ENCODE measurements at regions not wholly inside any gene's neighbourhood (a gene's known extent, or its start where the extent isn't known, plus 50 kb on each side); places are given as distances from the start of the nearest gene placed in this dataset.

DNA sequence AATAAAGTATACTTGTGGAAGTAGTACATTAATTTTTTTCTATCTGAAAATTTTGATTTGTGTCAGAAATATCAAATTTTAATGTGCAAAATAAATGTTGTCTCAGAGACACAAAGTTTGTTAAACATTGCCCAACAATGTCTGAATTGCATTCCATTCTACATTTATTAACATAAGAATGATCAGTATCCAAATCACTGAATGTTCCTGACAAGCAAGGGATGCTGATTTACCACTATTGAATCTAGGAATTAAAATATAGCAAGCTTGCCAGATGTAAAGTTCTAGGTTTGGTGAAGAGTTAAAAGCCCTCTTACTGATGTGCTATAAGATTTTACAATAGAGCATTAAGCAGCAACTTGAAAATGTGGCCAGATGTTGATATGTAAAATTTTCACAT is 489.2 kb upstream of the CTSO start:
- no peak for DNase-seq (ENCODE audit: low spot score)
- Mint-ChIP-seq H3K4me3 (ENCODE audit: unreplicated experiment) (no peak overlapping the region), H3K4me1 (ENCODE audit: low read depth) (no peaks in the 10 kb centered on the region), H3K36me3 (ENCODE audit: low read depth) (no peaks in the 10 kb centered on the region), H3K27me3 (ENCODE audit: low read depth) (no peaks in the 10 kb centered on the region), H3K9me3 (ENCODE audit: low read depth) (peaks cover 4% of the 10 kb centered on the region), H3K27ac (ENCODE audit: unreplicated experiment) (no peak overlapping the region)
- TF ChIP-seq CTCF (IDR thresholded peaks at IDR 0.05): no peak

GRCh38 chr4:156439576-156440200 is 486.0 kb upstream of the CTSO start:
- Mint-ChIP-seq H3K4me1 (ENCODE audit: low read depth) (no peaks in the 10 kb centered on the region), H3K9me3 (ENCODE audit: low read depth) (peaks cover 3% of the 10 kb centered on the region), H3K27me3 (ENCODE audit: low read depth) (no peaks in the 10 kb centered on the region), H3K4me3 (ENCODE audit: unreplicated experiment) (no peak overlapping the region), H3K27ac (ENCODE audit: unreplicated experiment) (no peak overlapping the region), H3K36me3 (ENCODE audit: low read depth) (no peaks in the 10 kb centered on the region)
- no peak for TF ChIP-seq CTCF (IDR thresholded peaks at IDR 0.05)
- DNase-seq (ENCODE audit: low spot score): no peak

GRCh38 chr4:156437666-156438065 is 484.0 kb upstream of the CTSO start:
- DNase-seq (ENCODE audit: low spot score): no peak
- no peak overlapping the region for H3K4me3 Mint-ChIP-seq (ENCODE audit: unreplicated experiment)
- no peak for TF ChIP-seq CTCF (IDR thresholded peaks at IDR 0.05)
- no peaks in the 10 kb centered on the region for H3K4me1 Mint-ChIP-seq (ENCODE audit: low read depth)
- H3K9me3 Mint-ChIP-seq (ENCODE audit: low read depth): no peaks in the 10 kb centered on the region
- no peaks in the 10 kb centered on the region for H3K36me3 Mint-ChIP-seq (ENCODE audit: low read depth)
- H3K27me3 Mint-ChIP-seq (ENCODE audit: low read depth): no peaks in the 10 kb centered on the region
- H3K27ac Mint-ChIP-seq (ENCODE audit: unreplicated experiment): no peak overlapping the region

DNA sequence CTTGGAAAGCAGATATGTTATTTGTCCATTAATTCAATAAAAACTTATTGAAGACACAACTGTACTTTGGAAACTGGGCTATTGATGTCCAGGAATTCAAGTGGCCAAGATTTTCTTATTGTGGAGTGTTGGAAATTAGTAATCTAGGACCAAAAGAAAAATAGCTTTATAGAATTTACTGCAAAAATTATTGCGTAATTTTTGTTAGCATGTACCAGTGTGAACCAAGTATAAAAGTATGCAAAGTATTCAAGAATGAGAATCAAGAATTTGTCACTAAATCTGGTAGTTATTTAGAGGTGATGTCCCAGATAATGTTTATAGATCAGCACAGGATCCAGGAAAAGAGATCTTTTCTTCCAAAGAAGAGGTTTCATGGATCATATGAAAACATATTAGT is 468.9 kb upstream of the CTSO start:
- Mint-ChIP-seq H3K4me1 (ENCODE audit: low read depth) (peaks cover 35% of the 10 kb centered on the region), H3K4me3 (ENCODE audit: unreplicated experiment) (no peak overlapping the region), H3K27me3 (ENCODE audit: low read depth) (no peaks in the 10 kb centered on the region), H3K27ac (ENCODE audit: unreplicated experiment) (no peak overlapping the region), H3K9me3 (ENCODE audit: low read depth) (peaks cover 2% of the 10 kb centered on the region), H3K36me3 (ENCODE audit: low read depth) (no peaks in the 10 kb centered on the region)
- DNase-seq (ENCODE audit: low spot score): no peak
- no peak for TF ChIP-seq CTCF (IDR thresholded peaks at IDR 0.05)

- no peak overlapping the region for H3K4me3 Mint-ChIP-seq (ENCODE audit: unreplicated experiment)
- no peak for DNase-seq (ENCODE audit: low spot score)
- TF ChIP-seq CTCF (IDR thresholded peaks at IDR 0.05): no peak
- no peaks in the 10 kb centered on the region for H3K36me3 Mint-ChIP-seq (ENCODE audit: low read depth)
- H3K27me3 Mint-ChIP-seq (ENCODE audit: low read depth): no peaks in the 10 kb centered on the region
- no peak overlapping the region for H3K27ac Mint-ChIP-seq (ENCODE audit: unreplicated experiment)
- peaks cover 2% of the 10 kb centered on the region for H3K9me3 Mint-ChIP-seq (ENCODE audit: low read depth)
- H3K4me1 Mint-ChIP-seq (ENCODE audit: low read depth): peaks cover 35% of the 10 kb centered on the region
Measured at GRCh38 chr4:156420623-156421022, 467.0 kb upstream of the CTSO start.
